Activated naive CD4-positive, alpha-beta T cell treated with anti-CD3 and anti-CD28 coated beads, Interleukin-2, amount 10 ng/mL, durations not matched to agents 7 days and 5 days (primary cell): ENCODE measurements at regions not wholly inside any gene's neighbourhood (a gene's known extent, or its start where the extent isn't known, plus 50 kb on each side); places are given as distances from the start of the nearest gene placed in this dataset.

ENCODE experiments used
- CTCF ChIA-PET: fragments of 350-600 bp; sonication (Branson Sonifier 250); formaldehyde crosslinking; loops from one replicate; lab custom pipeline; 2021; ENCODE audit warnings: antibody characterized with exemption; lab: Charles Lee
- DNase-seq: peaks from one replicate; pipeline ENCODE4 v3.0.0-alpha.2; 2020
- H3K27ac Mint-ChIP-seq: one replicate; pipeline ENCODE4 v1.8.0; 2021; ENCODE audit warnings: mild to moderate bottlenecking, moderate library complexity, mixed read lengths
- H3K27me3 Mint-ChIP-seq: one replicate; pipeline ENCODE4 v1.8.0; 2021; ENCODE audit warnings: mild to moderate bottlenecking, mixed read lengths
- H3K36me3 Mint-ChIP-seq: one replicate; pipeline ENCODE4 v1.8.0; 2021; ENCODE audit warnings: mixed read lengths
- H3K4me1 Mint-ChIP-seq: one replicate; pipeline ENCODE4 v1.8.0; 2021; ENCODE audit warnings: mixed read lengths
- H3K4me3 Mint-ChIP-seq: one replicate; pipeline ENCODE4 v1.8.0; 2021; ENCODE audit warnings: mild to moderate bottlenecking, moderate library complexity, mixed read lengths
- H3K9me3 Mint-ChIP-seq: one replicate; pipeline ENCODE4 v1.8.0; 2021; ENCODE audit warnings: mixed read lengths

GRCh38 chr2:211085056-211085680, 528.8 kb downstream of the CPS1 start:
- Mint-ChIP-seq H3K4me1 (no peaks in the 10 kb centered on the region), H3K9me3 (no peaks in the 10 kb centered on the region), H3K27ac (no peak overlapping the region), H3K36me3 (no peaks in the 10 kb centered on the region), H3K4me3 (no peak overlapping the region), H3K27me3 (no peaks in the 10 kb centered on the region)
- DNase-seq = no peak
- CTCF ChIA-PET = interaction anchor here (0.6 kb wide), 1 partner anchor 31 kb away, joined by 3 read pairs; no protein-coding TSS in a partner anchor

GRCh38 chr2:211086049-211086448, 529.6 kb downstream of the CPS1 start:
- Mint-ChIP-seq H3K4me1 (no peaks in the 10 kb centered on the region), H3K36me3 (no peaks in the 10 kb centered on the region), H3K4me3 (no peak overlapping the region), H3K9me3 (no peaks in the 10 kb centered on the region), H3K27me3 (no peaks in the 10 kb centered on the region), H3K27ac (no peak overlapping the region)
- CTCF ChIA-PET = no interaction called here
- no peak for DNase-seq

GRCh38 chr2:211089127-211089526, 532.7 kb downstream of the CPS1 start:
- Mint-ChIP-seq H3K4me3 (no peak overlapping the region), H3K36me3 (no peaks in the 10 kb centered on the region), H3K4me1 (no peaks in the 10 kb centered on the region), H3K9me3 (no peaks in the 10 kb centered on the region), H3K27me3 (no peaks in the 10 kb centered on the region), H3K27ac (no peak overlapping the region)
- DNase-seq = no peak
- CTCF ChIA-PET = no interaction called here

- CTCF ChIA-PET = interaction anchor here (0.6 to 1.8 kb wide), 3 partner anchors 11 to 529 kb away, joined by 3 to 7 read pairs (median 3); no protein-coding TSS in a partner anchor
These were observed 537.4 kb downstream of the CPS1 start for GRCh38 chr2:211093743-211094303.

GRCh38 chr2:211103989-211104388, 547.6 kb downstream of the CPS1 start:
- no peak overlapping the region for H3K4me3 Mint-ChIP-seq
- no peaks in the 10 kb centered on the region for H3K4me1 Mint-ChIP-seq
- H3K27me3 Mint-ChIP-seq = no peaks in the 10 kb centered on the region
- H3K27ac Mint-ChIP-seq = no peak overlapping the region
- DNase-seq = no peak
- CTCF ChIA-PET = no interaction called here
- peaks cover 3% of the 10 kb centered on the region for H3K9me3 Mint-ChIP-seq
- no peaks in the 10 kb centered on the region for H3K36me3 Mint-ChIP-seq

More at GRCh38 chr2:211093743-211094303, 537.4 kb downstream of the CPS1 start:
- no peak overlapping the region for H3K4me3 Mint-ChIP-seq
- no peaks in the 10 kb centered on the region for H3K9me3 Mint-ChIP-seq
- H3K27me3 Mint-ChIP-seq = no peaks in the 10 kb centered on the region
- no peak for DNase-seq
- H3K27ac Mint-ChIP-seq = no peak overlapping the region
- H3K4me1 Mint-ChIP-seq = no peaks in the 10 kb centered on the region
- no peaks in the 10 kb centered on the region for H3K36me3 Mint-ChIP-seq

GRCh38 chr2:211113334-211114175, 557.2 kb downstream of the CPS1 start:
- Mint-ChIP-seq H3K9me3 (no peaks in the 10 kb centered on the region), H3K27ac (no peak overlapping the region), H3K36me3 (no peaks in the 10 kb centered on the region), H3K4me1 (no peaks in the 10 kb centered on the region), H3K27me3 (no peaks in the 10 kb centered on the region), H3K4me3 (no peak overlapping the region)
- DNase-seq = no peak
- CTCF ChIA-PET = no interaction called here

GRCh38 chr2:211114826-211115455, 558.5 kb downstream of the CPS1 start:
- Mint-ChIP-seq H3K27ac (no peak overlapping the region), H3K4me3 (no peak overlapping the region), H3K4me1 (no peaks in the 10 kb centered on the region), H3K36me3 (no peaks in the 10 kb centered on the region), H3K27me3 (no peaks in the 10 kb centered on the region), H3K9me3 (no peaks in the 10 kb centered on the region)
- DNase-seq = no peak
- CTCF ChIA-PET = no interaction called here

GRCh38 chr2:211117026-211117425, 560.6 kb downstream of the CPS1 start:
- CTCF ChIA-PET = no interaction called here
- H3K4me3 Mint-ChIP-seq = no peak overlapping the region
- H3K36me3 Mint-ChIP-seq = no peaks in the 10 kb centered on the region

GRCh38 chr2:211126256-211126655, 569.9 kb downstream of the CPS1 start:
- no peak for DNase-seq
- no peak overlapping the region for H3K4me3 Mint-ChIP-seq
- H3K27ac Mint-ChIP-seq = no peak overlapping the region
- H3K9me3 Mint-ChIP-seq = no peaks in the 10 kb centered on the region
- H3K36me3 Mint-ChIP-seq = no peaks in the 10 kb centered on the region
- H3K27me3 Mint-ChIP-seq = no peaks in the 10 kb centered on the region
- CTCF ChIA-PET = no interaction called here
- H3K4me1 Mint-ChIP-seq = no peaks in the 10 kb centered on the region

More at GRCh38 chr2:211117026-211117425, 560.6 kb downstream of the CPS1 start:
- no peak for DNase-seq
- H3K4me1 Mint-ChIP-seq = no peaks in the 10 kb centered on the region
- H3K9me3 Mint-ChIP-seq = no peaks in the 10 kb centered on the region
- no peaks in the 10 kb centered on the region for H3K27me3 Mint-ChIP-seq
- no peak overlapping the region for H3K27ac Mint-ChIP-seq

- DNase-seq = no peak
- Mint-ChIP-seq H3K36me3 (no peaks in the 10 kb centered on the region), H3K4me3 (no peak overlapping the region), H3K27me3 (no peaks in the 10 kb centered on the region), H3K9me3 (no peaks in the 10 kb centered on the region), H3K27ac (no peak overlapping the region), H3K4me1 (no peaks in the 10 kb centered on the region)
- CTCF ChIA-PET = no interaction called here
These were observed 571.1 kb downstream of the CPS1 start for GRCh38 chr2:211127501-211127900.

- CTCF ChIA-PET = no interaction called here
- H3K4me1 Mint-ChIP-seq = no peaks in the 10 kb centered on the region
- DNase-seq = no peak
- H3K36me3 Mint-ChIP-seq = no peaks in the 10 kb centered on the region
- no peak overlapping the region for H3K4me3 Mint-ChIP-seq
- no peaks in the 10 kb centered on the region for H3K9me3 Mint-ChIP-seq
- H3K27ac Mint-ChIP-seq = no peak overlapping the region
- H3K27me3 Mint-ChIP-seq = no peaks in the 10 kb centered on the region
These were observed 571.9 kb downstream of the CPS1 start for GRCh38 chr2:211128287-211128686.

GRCh38 chr2:211129798-211130197, 573.4 kb downstream of the CPS1 start:
- CTCF ChIA-PET = no interaction called here
- Mint-ChIP-seq H3K27ac (no peak overlapping the region), H3K27me3 (no peaks in the 10 kb centered on the region), H3K4me3 (no peak overlapping the region), H3K4me1 (no peaks in the 10 kb centered on the region), H3K36me3 (no peaks in the 10 kb centered on the region), H3K9me3 (no peaks in the 10 kb centered on the region)
- DNase-seq = no peak

- DNase-seq = no peak
- CTCF ChIA-PET = no interaction called here
- Mint-ChIP-seq H3K9me3 (no peaks in the 10 kb centered on the region), H3K27me3 (no peaks in the 10 kb centered on the region), H3K4me3 (no peak overlapping the region), H3K27ac (no peak overlapping the region), H3K4me1 (no peaks in the 10 kb centered on the region), H3K36me3 (no peaks in the 10 kb centered on the region)
These were observed 575.6 kb downstream of the CPS1 start for GRCh38 chr2:211132046-211132445.

- Mint-ChIP-seq H3K9me3 (no peaks in the 10 kb centered on the region), H3K4me3 (no peak overlapping the region), H3K36me3 (no peaks in the 10 kb centered on the region), H3K27ac (no peak overlapping the region), H3K27me3 (no peaks in the 10 kb centered on the region), H3K4me1 (no peaks in the 10 kb centered on the region)
- CTCF ChIA-PET = no interaction called here
- no peak for DNase-seq
These were observed 576.2 kb downstream of the CPS1 start for GRCh38 chr2:211132573-211132972.
